ENCODE measurements at regions not wholly inside any gene's neighbourhood (a gene's known extent, or its start where the extent isn't known, plus 50 kb on each side); places are given as distances from the start of the nearest gene placed in this dataset.

DNA sequence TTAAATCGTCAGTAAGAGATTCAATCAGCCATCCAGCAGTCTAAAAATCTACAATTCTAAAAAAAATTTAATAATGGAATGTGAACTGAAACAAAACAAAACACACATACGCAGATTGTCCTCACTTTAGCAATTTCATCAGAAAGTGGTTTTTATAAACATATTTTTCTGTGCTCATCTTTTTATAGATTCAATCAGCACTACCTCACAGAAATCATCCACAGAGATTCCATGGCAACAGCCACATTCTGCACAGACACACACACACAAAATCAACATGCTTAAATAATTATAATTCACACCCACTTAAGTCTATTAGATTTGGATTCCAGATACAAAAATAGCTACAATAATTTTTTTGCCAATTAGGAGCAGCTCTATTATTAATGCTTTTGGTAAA is 149.0 kb upstream of the KCNIP4 start:
- DNase-seq, result no peak

DNA sequence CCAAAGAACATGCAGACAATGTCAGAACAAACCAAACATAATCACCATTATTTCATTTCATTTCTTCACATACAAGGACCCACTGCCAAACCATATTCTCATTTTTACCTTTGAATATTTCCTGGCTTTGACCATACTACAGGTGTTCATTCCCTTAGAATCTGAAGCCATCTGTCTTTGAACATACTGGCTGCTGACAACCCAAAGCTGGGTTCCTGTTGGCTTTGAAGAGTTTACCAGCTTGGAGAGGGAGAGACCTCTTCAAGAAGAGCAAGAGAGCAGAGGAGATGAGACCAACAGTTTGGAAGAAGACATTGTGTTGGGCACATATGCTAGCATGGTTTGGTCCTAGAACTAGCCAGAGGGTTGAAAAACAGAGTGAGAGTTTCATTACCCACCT is 145.6 kb upstream of the KCNIP4 start:
- DNase-seq, result no peak

DNA sequence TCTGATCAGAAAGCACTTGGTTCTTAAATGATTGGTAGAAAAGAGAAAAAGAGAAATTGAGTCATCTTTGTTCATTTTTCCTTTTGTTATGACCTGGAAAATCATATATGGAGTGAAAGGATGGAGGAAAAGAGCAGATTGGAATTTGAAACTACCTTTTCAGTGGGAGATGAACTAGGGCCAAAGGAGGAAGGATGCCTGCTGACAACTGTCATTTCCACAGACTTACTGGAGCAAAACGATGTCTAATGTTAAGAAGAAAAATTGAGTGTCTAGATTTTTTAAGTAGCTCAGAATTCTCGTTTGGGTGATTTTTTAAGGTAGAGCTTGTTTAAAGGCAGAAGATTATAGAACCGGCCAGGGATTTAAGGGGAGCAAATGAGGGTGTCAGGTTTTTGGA is 144.6 kb upstream of the KCNIP4 start:
- no peak for DNase-seq

DNA sequence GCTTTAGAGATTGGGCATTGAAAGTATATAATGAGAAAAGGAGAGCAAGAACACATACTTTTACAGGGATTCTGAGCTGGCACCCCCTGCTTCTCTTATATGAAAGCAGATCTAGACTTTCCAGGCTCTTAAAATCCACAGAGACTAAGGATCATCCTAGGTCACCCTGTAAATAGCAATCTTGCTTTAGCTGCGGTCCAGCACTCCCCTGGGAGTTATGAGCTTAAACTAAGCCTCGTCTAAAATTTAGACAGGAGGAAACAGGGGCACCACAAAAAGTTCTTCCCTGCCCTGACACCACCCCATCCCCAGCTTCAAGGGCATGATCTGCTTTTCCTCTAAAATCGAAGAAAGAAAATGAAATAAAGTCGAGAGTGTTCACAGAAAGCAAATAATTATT is 143.3 kb upstream of the KCNIP4 start:
- no peak for DNase-seq

DNA sequence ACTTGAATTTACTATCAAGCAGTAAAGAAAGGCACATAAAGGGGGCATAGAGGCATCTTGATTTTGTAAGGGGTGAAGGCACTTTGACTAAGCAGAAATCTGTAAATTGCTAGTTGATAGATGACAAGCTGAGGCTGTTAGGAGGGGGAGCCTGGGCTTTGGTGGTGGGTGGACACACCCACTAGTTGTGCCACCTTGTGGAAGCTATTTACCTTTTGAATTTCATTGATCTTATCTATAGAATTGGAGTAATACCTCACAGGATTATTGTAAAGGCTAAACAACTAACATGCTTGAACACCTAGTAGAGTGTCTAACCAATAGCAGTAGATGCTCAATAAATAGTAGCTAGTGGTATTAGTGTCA is 142.8 kb upstream of the KCNIP4 start:
- no peak for DNase-seq

DNA sequence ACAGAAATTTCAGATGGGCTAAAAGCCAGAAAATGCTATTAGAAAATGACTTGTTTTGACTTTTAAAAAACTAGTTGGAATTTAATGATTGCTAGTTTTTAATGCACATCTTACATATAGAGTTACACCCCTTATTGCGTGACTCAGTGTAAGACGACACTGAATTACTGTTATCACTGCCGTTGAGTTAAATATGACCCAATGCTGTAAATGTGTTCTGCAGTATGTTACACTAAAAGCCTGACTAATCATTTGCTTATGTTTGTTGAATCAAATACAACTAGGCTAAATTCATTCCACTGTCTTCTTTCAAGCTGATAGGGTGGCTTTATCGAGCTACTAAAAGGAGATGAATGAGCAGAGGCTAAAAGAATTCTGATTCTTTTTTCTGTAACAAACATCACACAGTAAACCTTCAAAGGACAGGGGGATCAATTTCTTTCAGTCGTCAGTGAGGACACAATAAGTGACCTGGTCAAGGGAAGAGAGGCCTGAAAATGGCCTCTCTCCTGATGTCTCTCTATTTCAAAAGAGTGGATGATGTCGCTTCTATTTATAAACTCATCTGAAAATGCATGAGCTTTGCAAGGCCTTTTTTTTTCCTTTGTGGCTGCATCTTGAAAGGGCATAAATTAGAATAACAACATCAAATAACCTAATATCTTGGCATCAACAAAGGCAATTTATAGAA is 142.2 kb upstream of the KCNIP4 start:
- no peak for DNase-seq

DNA sequence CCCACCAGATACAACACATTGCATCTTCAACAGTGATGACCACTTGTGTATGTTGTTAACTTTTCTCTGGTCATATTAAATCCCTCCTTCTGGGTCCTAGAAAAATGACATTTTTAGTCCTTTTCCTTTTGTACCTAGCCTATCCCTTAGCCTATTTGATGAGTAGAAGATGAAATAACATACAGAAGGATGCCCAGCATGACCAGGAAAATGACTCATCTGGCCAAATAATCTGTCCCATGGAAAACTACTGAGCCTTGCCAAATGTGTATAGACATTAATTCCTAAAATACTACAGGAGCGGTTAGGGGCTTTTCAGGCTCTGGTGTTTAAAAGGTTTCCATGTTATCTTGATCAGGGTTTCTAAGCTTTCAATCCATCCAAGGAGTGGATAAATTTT is 129.0 kb upstream of the KCNIP4 start:
- no peak for DNase-seq

DNA sequence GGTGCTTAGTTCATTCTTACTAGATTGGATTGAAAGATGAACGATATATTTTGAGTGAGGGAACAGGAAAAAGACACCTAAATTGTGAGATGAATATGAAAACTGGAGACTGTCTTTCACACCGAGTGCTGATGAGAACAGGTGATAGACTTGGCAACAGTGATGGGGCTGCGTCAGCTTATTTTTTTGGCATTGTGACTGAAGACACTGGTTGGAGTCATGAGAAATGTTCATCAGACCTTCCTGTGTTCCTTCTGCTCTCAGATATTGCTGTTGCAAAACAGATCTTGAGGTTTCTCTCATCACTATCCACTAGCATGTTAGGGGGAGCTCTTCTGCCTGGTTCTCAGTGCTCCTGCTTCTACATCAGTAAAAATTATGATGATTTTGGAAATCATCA is 124.2 kb upstream of the KCNIP4 start:
- no peak for DNase-seq

DNA sequence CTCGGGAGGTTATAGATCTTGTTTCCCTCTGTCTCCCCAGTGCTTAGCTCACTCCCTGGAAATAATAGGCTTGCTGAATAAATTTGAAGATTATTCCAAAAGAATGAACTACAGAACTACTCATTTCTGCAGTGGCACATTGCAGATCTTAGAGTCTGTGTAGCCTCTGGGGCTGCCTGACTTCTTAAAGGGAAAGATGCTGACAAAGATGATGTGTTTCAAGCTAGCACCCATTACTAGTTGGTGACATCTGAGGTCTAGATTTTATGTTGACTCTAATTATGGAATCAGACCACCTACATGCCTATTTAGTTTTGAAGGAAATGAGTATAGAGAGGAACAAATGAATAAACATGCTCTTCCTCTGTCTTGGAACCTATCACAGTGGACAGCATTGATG is 123.7 kb upstream of the KCNIP4 start:
- no peak for DNase-seq

DNA sequence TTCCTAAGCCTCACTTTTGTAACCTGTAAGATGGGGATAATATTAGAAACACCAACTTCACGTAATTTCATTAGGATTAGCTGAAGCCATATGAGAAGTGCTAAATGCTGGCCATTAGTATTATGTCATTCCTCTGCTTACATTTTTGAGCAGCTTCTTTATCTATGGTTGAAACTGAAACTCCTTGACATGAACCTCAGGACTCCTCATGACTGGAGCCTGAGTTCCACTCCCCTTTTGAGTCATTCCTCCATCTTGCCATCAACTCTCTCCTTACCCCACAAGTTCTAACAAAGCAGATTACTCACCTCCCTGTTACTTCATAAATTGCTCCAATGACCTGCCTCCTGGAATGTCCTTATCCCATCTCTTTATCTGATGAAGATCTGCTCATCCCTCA is 123.2 kb upstream of the KCNIP4 start:
- DNase-seq, result no peak

DNA sequence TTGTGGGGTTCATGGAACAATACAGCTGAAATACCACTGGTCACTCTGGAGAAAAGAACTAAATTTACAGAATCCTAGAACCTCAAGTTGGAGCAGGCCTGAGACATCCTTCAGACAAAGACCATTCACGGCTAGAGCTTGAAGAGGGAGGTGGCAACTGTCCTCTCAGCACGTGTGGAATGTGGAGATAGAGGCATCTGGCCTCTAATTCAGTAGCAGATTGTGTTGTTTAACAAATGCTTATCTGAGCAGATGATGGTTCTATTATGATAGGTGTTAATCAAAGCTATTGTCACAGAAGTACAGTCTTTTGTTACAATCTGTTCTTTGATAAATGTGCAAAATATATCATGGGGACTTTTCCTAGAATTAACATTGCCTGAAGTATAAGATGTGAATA is 121.7 kb upstream of the KCNIP4 start:
- DNase-seq, result no peak

DNA sequence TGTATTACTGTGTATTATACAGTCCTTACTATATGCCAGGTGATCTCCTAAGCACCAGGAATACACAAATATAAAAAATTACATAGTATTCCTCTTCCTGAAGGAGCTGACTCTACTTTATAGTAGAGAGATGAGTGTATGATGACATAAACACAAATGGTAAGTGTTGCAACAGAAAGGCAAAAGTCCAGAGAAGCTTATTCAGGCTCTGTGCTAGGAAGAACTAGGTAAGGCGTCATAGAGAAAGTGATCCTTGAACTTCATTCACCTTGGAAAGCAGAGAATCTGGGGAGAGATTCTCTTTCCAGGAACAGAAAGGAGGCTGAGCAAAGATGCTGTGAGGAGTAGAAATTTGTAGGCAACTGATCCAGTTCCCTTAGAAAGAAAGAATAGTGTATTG is 115.0 kb upstream of the KCNIP4 start:
- no peak for DNase-seq

DNA sequence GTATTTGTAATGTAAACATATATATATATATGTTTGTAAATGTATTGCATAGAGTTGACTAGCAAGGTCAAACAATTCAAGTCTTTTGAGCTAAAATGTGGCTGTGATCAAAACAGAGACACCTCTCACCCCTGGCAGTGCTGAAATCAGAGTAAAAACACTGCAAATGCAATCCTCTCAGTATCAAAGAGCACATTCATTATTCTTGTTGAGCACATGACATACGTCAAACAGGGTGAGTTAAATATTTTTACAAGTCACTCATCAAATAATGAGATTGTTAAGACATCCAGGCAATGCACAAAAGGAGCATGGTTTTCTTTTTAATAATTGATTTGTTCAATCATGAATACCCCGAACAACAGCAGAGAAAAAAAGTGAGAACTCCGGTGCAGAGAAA is 114.1 kb upstream of the KCNIP4 start:
- DNase-seq, result no peak

DNA sequence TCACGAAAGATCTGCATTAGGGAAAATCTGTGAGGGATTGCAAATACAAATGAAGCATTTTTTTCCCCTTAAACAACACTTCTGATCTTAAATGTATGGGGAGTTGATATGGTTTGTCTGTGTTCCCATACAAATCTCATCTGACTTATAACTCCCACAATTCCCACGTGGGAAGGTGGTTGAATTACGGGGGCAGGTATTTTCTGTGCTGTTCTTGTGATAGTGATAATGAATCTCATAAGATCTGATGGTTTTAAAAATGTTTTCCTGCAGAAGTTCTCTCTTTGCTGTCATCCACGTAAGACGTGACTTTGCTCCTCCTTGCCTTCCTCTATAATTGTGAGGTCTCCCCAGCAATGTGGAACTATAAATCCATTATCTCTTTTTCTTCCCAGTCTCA is 107.4 kb upstream of the KCNIP4 start:
- DNase-seq, result no peak

DNA sequence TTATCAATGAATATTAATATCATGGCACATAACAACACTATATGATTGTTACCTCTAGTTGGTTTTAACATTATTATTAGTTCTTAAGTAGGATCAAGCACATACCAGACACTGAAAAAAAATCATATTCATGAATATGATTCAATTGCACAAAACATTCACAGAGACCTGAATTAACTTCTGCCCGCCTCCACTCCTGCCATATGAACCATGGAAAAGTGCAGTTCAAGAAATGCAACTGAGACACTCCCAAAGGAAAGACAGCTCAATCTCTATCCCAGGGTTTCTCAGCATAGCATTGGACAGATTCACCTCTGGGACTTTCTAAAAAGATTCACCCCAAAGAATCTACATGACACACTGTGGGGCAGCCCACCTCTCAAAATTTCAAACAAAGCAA is 103.5 kb upstream of the KCNIP4 start:
- no peak for DNase-seq

DNA sequence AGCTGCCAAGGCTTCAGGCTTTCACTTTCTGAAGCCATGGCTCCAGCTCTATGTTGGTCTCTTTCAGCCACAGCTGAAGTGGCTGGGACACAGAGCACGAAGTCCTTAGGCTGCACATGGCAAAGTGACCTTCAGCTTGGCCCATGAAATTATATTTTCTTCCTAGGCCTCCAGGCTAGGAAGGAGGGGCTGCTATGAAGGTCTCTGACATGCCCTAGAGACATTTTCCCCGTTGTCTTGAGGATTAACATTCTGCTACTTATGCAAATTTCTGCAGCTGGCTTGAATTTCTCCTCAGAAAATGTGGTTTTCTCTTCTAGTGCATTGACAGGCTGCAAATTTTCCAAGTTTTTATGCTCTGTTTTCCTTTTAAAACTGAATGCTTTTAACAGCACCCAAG is 99.8 kb upstream of the KCNIP4 start:
- DNase-seq, result no peak

DNA sequence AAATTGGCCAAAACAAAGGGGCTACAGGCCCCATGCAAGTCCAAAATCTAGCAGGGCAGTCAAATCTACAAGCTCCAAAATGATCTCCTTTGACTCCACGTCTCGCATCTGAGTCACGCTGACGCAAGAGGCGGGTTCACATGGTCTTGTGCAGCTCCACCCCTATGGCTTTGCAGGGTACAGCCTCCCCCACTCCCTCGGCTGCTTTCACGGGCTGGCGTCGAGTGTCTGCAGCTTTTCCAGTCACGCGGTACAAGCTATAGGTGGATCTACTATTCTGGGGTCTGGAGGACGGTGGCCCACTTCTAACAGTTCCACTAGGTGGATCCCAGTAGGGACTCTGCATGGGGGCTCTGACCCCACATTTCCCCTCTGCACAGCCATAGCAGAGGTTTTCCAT is 99.2 kb upstream of the KCNIP4 start:
- no peak for DNase-seq

DNA sequence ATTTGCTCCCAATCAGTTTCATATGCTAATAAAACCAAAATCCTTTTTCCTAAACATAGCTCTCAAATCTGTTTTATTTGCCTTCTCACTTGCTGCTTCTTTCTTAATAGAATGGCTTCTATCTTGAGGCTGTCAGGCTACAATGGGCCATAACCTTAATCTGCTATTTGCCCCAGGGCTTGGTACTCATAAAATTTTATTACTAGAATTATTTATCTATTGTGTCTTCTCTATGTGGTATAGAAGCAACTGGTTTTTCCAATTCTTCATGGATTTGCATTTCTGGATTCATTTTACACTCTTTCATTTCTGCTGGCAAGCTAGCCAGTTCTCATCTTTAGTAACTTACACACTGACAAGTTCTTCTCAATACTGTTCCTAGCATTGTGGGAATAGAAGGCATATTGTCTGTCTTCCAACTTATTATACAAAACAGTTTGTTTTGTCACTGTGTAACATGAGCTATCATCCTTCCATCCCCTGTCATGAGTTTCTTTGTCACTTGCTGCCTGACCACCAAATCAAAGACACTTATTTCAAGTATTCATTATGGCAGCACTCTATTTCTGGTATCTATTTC is 96.6 kb upstream of the KCNIP4 start:
- DNase-seq, result no peak

DNA sequence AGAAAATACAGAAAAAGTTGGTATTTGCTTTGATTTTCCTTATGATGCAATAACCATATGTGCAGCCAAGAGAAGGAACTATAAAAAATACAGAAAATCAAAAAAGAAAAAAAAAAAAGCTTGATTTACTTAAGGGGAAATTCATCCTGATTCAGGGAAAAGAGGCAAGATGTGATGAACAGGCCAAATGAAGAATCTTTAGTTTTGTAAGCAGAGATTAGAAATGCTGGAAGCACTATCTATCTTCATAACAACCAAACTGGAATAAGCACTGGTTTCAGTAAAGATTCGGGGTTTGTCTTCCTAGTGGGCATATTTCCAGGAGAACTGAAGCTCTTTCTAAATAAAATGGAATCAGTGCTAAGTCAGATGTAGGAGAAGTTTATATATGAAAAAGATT is 82.9 kb upstream of the KCNIP4 start:
- no peak for DNase-seq

DNA sequence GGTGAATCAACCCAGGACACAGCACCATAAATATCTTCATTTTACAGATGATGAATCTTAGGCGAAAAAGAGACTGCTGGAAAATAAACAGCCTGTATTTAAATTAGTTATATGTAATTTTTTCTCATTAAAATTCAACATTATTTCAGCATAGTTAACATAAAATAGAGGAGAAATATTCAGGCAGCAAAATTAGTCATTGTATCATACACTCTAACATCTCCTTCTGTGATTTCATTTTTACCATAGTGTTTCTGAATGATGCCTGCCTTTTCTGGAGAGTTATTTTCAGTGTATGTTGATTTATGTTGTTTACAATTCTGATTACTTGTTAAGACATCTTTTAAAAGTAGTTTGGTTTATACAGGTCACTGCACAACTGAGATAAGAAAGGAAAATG is 82.3 kb upstream of the KCNIP4 start:
- no peak for DNase-seq

DNA sequence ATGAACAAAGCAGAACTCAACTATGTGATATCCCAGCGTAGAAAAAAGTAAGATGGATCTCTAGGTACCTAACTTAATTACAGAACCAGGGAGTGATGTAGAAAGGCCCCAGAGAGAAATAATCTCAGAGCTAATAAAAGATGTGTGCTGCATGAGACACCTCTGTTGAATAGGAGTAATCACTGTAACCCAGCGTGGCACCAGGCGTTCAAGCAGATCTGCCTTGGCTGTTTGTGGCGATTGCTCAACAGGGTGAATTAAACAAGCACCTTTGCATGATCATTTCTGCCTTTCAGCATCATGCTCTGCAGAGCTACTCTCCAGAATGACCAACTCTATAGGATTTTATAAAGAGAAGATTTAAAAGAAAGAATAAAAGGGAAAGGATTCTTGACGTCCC is 81.7 kb upstream of the KCNIP4 start:
- no peak for DNase-seq

DNA sequence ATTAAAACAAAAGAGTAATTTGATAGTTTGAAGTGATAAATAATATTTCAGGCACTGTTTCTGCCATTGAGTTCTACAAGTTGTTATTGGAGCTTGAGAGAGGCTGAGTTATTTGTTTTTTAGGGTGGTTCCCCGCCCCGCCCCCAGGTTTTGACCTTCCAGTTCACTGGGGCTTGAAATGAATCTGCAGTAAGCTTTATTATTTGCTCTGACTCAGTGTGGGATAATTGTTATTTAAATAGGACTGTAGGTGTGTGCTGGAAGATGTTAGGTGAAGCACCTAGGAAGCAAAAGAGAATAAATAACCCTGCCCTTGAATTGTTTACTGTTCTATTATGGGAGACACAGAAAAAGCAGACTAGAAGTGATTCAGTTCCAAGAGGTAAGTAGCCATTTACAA is 81.2 kb upstream of the KCNIP4 start:
- DNase-seq, result no peak

DNA sequence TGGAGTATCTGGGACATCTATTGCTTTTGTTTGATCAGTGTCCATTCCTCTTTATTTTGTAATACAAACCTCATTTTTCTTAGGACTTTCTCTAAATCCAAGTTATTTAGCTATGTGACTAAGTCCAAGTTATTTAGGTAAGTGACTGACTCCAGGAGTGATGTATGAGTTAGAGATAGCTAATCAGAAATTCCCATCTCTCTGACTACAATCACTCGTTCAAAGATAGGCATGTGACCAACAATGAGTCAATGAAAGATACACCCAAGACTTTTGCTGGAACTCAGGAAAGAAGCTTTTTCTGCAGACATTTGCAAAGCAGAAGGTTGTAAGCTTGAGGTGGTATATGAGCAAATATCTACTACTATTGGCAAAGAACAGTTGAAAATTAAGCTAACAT is 72.5 kb upstream of the KCNIP4 start:
- DNase-seq, result no peak

DNA sequence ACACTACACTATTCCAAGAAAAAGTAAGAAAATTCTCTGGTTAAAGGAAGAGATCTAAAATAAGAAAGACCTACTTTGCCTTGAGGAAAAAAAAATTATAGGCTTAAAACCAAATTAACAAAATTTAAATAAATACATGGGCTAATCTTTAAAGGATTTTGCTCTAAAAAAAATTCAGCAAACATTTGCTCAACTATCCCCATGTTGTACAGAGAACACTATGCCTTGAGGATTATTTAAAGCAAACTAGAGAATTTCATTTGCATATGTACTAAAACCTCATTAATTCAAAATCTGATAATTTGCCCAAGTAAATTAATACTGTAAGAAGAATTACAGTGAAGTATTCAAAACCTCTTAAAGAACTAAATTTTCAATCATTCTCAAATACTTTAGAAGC is 71.6 kb upstream of the KCNIP4 start:
- DNase-seq, result no peak

DNA sequence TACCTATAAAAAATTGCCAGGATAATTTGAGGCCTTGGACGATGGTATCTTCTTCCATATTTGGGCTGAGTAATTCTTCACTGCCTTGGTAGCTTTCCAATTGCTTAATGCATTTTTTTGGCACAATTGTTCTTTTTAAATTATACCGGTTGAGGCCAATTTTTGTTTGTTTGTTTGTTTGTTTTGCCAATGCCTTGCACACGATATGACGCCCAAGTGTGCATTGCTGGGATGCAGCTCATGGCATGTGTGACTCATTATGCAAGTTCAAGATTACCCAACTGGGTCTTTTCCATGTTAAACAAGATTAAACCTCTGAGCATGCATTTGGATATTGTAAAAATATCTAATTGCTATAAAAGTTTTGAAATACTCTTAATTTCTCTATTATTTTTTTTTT is 71.1 kb upstream of the KCNIP4 start:
- no peak for DNase-seq
